Head of caudate nucleus (tissue), 42 donors: ENCODE measurements at regions not wholly inside any gene's neighbourhood (a gene's known extent, or its start where the extent isn't known, plus 50 kb on each side); places are given as distances from the start of the nearest gene placed in this dataset.
"Not testable (repeated sequence)": the region's sequence is repeated elsewhere in the genome, so short reads cannot be mapped to it uniquely, and the experiment has no call there.

ENCODE experiments used
- DNase-seq, 42 donors: peaks; one replicate each; pipeline versions ENCODE4 v3.0.0 to v3.0.0-alpha.2; 2020 to 2021; ENCODE audit warnings: mixed read lengths in 7 of 42
- intact Hi-C: fragments of 100-400 bp; cut with DNase I; formaldehyde crosslinking; loops from one replicate; pipeline ENCODE4 v1.15.0; 2022

GRCh38 chr4:107472265-107472948 is 247.6 kb downstream of the PAPSS1 start:
- DNase-seq = no peak
- intact Hi-C loops = no loop called here

- no peak for DNase-seq
- intact Hi-C loops = no loop called here
Measured at GRCh38 chr4:107470173-107470572, 249.9 kb downstream of the PAPSS1 start.

- intact Hi-C loops = no loop called here
- no peak for DNase-seq
Measured at GRCh38 chr4:107468812-107469211, 251.2 kb downstream of the PAPSS1 start.

GRCh38 chr4:107468156-107468555 is 251.9 kb downstream of the PAPSS1 start:
- intact Hi-C loops = no loop called here
- no peak for DNase-seq

GRCh38 chr4:107467461-107467860 is 252.6 kb downstream of the PAPSS1 start:
- DNase-seq = no peak
- intact Hi-C loops = no loop called here

- intact Hi-C loops = no loop called here
- DNase-seq = no peak
Measured at GRCh38 chr4:107458194-107458593, 261.8 kb downstream of the PAPSS1 start.

GRCh38 chr4:107453987-107454386 is 266.0 kb downstream of the PAPSS1 start:
- no peak for DNase-seq

GRCh38 chr4:107452717-107453630 is 267.1 kb downstream of the PAPSS1 start:
- intact Hi-C loops = no loop called here

More at GRCh38 chr4:107453987-107454386, 266.0 kb downstream of the PAPSS1 start:
- intact Hi-C loops = no loop called here

GRCh38 chr4:107449611-107450369 is 270.2 kb downstream of the PAPSS1 start:
- no peak for DNase-seq
- intact Hi-C loops = no loop called here

More at GRCh38 chr4:107452717-107453630, 267.1 kb downstream of the PAPSS1 start:
- no peak for DNase-seq

- DNase-seq = no peak
- intact Hi-C loops = no loop called here
Measured at GRCh38 chr4:107442538-107443111, 277.4 kb downstream of the PAPSS1 start.

- intact Hi-C loops = no loop called here
- DNase-seq = no peak
Measured at GRCh38 chr4:107439401-107439800, 280.6 kb downstream of the PAPSS1 start.

- DNase-seq, intact Hi-C loops: not testable (repeated sequence)
Measured at GRCh38 chr4:107436471-107436870, 283.6 kb downstream of the PAPSS1 start.

GRCh38 chr4:107432451-107432850 is 287.6 kb downstream of the PAPSS1 start:
- intact Hi-C loops = no loop called here
- no peak for DNase-seq

GRCh38 chr4:107423677-107424405 is 296.2 kb downstream of the PAPSS1 start:
- intact Hi-C loops = no loop called here
- no peak for DNase-seq

GRCh38 chr4:107419536-107419935 is 300.5 kb downstream of the PAPSS1 start:
- intact Hi-C loops = not testable (repeated sequence)
- DNase-seq = peak in 2 of 42 donors; percentile 11 to 45

GRCh38 chr4:107419052-107419451 is 301.0 kb downstream of the PAPSS1 start:
- intact Hi-C loops = no loop called here
- DNase-seq = no peak

- DNase-seq, intact Hi-C loops: not testable (repeated sequence)
Measured at GRCh38 chr4:107415490-107415889, 304.5 kb downstream of the PAPSS1 start.

GRCh38 chr4:107409872-107410271 is 310.2 kb downstream of the PAPSS1 start:
- DNase-seq, intact Hi-C loops: not testable (repeated sequence)

- intact Hi-C loops = no loop called here
- DNase-seq = no peak
Measured at GRCh38 chr4:107408968-107409367, 311.1 kb downstream of the PAPSS1 start.
